GM19035 (cell line): ENCODE measurements at regions not wholly inside any gene's neighbourhood (a gene's known extent, or its start where the extent isn't known, plus 50 kb on each side); places are given as distances from the start of the nearest gene placed in this dataset.

Experiments
- ATAC-seq: cut with Tn5 transposase; IDR thresholded peaks from one replicate; pipeline ENCODE4 v1.9.1; 2021; ENCODE audit not compliant: unreplicated experiment

- ATAC-seq: peak; percentile 90
Measured at GRCh38 chr6:16078064-16078463, 50.8 kb upstream of the MYLIP start.

- no peak for ATAC-seq
Measured at GRCh38 chr6:16069671-16070070, 59.2 kb upstream of the MYLIP start.

GRCh38 chr6:16069222-16069621 lies 59.7 kb upstream of the MYLIP start:
- no peak for ATAC-seq

GRCh38 chr6:16067568-16067967 lies 61.3 kb upstream of the MYLIP start:
- no peak for ATAC-seq

GRCh38 chr6:16064671-16065072 lies 64.2 kb upstream of the MYLIP start:
- ATAC-seq: no peak

GRCh38 chr6:16063580-16063979 lies 65.3 kb upstream of the MYLIP start:
- no peak for ATAC-seq

GRCh38 chr6:16061818-16062217 lies 67.1 kb upstream of the MYLIP start:
- ATAC-seq: no peak

GRCh38 chr6:16060039-16060438 lies 68.8 kb upstream of the MYLIP start:
- no peak for ATAC-seq

GRCh38 chr6:16059496-16059895 lies 69.4 kb upstream of the MYLIP start:
- ATAC-seq: no peak

GRCh38 chr6:16058929-16059345 lies 69.9 kb upstream of the MYLIP start:
- ATAC-seq: no peak

GRCh38 chr6:16058201-16058928 lies 70.5 kb upstream of the MYLIP start:
- no peak for ATAC-seq

GRCh38 chr6:16057446-16057845 lies 71.4 kb upstream of the MYLIP start:
- no peak for ATAC-seq

- no peak for ATAC-seq
Measured at GRCh38 chr6:16056263-16056870, 72.5 kb upstream of the MYLIP start.

GRCh38 chr6:16055852-16056251 lies 73.0 kb upstream of the MYLIP start:
- no peak for ATAC-seq

- no peak for ATAC-seq
Measured at GRCh38 chr6:16049168-16049567, 79.7 kb upstream of the MYLIP start.

GRCh38 chr6:16048221-16048620 lies 80.7 kb upstream of the MYLIP start:
- no peak for ATAC-seq

GRCh38 chr6:16047435-16047990 lies 81.4 kb upstream of the MYLIP start:
- ATAC-seq: no peak

GRCh38 chr6:16045238-16045637 lies 83.6 kb upstream of the MYLIP start:
- no peak for ATAC-seq

GRCh38 chr6:16044211-16044643 lies 84.7 kb upstream of the MYLIP start:
- no peak for ATAC-seq

- no peak for ATAC-seq
Measured at GRCh38 chr6:16043171-16044135, 85.4 kb upstream of the MYLIP start.

GRCh38 chr6:16042751-16043150 lies 86.1 kb upstream of the MYLIP start:
- no peak for ATAC-seq
